GM12878 (cell line): ENCODE measurements at regions not wholly inside any gene's neighbourhood (a gene's known extent, or its start where the extent isn't known, plus 50 kb on each side); places are given as distances from the start of the nearest gene placed in this dataset.

ENCODE experiments used
- ATAC-seq: fragments of 200-7000 bp; cut with Tn5 transposase; 3 replicates; pipeline ENCODE4 v1.9.1; 2020; ENCODE audit warnings: mild to moderate bottlenecking, moderate library complexity
- BruUV-seq: library from RNA; stranded (reverse); fragments of 400-500 nt; replicated peaks from 2 replicates; lab custom pipeline; 2021; lab: Mats Ljungman, UMichigan
- CTCF ChIA-PET: fragments of 300-600 bp; sonication (Branson Sonifier 250); formaldehyde crosslinking; extraction: SDS; loops from one replicate; lab custom pipeline; 2021; ENCODE audit warnings: inconsistent platforms; lab: Yijun Ruan, JAX
- POLR2A ChIA-PET: fragments of 350-600 bp; formaldehyde crosslinking; extraction: SDS; loops from one replicate; lab custom pipeline; 2021; ENCODE audit warnings: inconsistent platforms; lab: Charles Lee
- RAD21 ChIA-PET: fragments of 300-600 bp; sonication (Branson Sonifier 250); formaldehyde crosslinking; loops from one replicate; lab custom pipeline; 2023; ENCODE audit warnings: antibody characterized with exemption; ENCODE audit not compliant: unreplicated experiment; lab: Charles Lee
- SMC1A ChIA-PET: fragments of 300-600 bp; sonication (Branson Sonifier 250); formaldehyde crosslinking; loops from one replicate; lab custom pipeline; 2023; ENCODE audit not compliant: unreplicated experiment, uncharacterized antibody; lab: Charles Lee
- DNase-seq: peaks from one replicate; pipeline ENCODE4 v3.0.0-alpha.2; 2011; ENCODE audit warnings: low read depth, low spot score
- FAIRE-seq: peaks from 3 replicates; lab custom pipeline; 2011; peaks lifted over from hg19 to GRCh38; lab: Jason Lieb, UNC
- H2AFZ ChIP-seq: 2 replicates; pipeline ENCODE4 v1.6.0; 2011; ENCODE audit warnings: low read depth, low read length, control low read depth; ENCODE audit not compliant: control insufficient read depth
- H3K27ac ChIP-seq: 2 replicates; pipeline ENCODE4 v1.5.1; 2011; ENCODE audit warnings: control low read depth; ENCODE audit not compliant: control insufficient read depth, insufficient read depth
- H3K27me3 ChIP-seq, 2 experiments: replicated peaks in 1 of 2; 2 replicates each; pipeline versions ENCODE4 v1.6.0 to v1.6.1; 2011; ENCODE audit warnings: low read length in 1 of 2; ENCODE audit not compliant: control insufficient read depth in 2 of 2, insufficient read depth in 2 of 2
- H3K36me3 ChIP-seq, 2 experiments: 2 replicates each; pipeline ENCODE4 v1.5.1; 2011; ENCODE audit warnings: low read length in 1 of 2; ENCODE audit not compliant: control insufficient read depth in 2 of 2, insufficient read depth in 2 of 2
- H3K4me1 ChIP-seq: 2 replicates; pipeline ENCODE4 v1.6.1; 2011; ENCODE audit warnings: mild to moderate bottlenecking, low read length, moderate library complexity, mixed read lengths; ENCODE audit not compliant: control insufficient read depth, insufficient read depth
- H3K4me2 ChIP-seq: 2 replicates; pipeline ENCODE4 v1.6.0; 2011; ENCODE audit warnings: control low read depth; ENCODE audit not compliant: control insufficient read depth, insufficient read depth
- H3K4me3 ChIP-seq: fragments of 200-600 bp; sonication (generic); 2 replicates; pipeline ENCODE4 v1.5.1; 2016
- H3K79me2 ChIP-seq: 2 replicates; pipeline ENCODE4 v1.6.0; 2011; ENCODE audit warnings: low read length; ENCODE audit not compliant: control insufficient read depth, insufficient read depth
- H3K9ac ChIP-seq: 2 replicates; pipeline ENCODE4 v1.8.0; 2011; ENCODE audit warnings: low read length, control low read depth, mixed read lengths; ENCODE audit not compliant: control insufficient read depth, insufficient read depth
- H3K9me3 ChIP-seq: replicated peaks from 3 replicates; pipeline ENCODE4 v1.5.1; 2011; ENCODE audit warnings: mild to moderate bottlenecking, low read length; ENCODE audit not compliant: control insufficient read depth, insufficient read depth
- H4K20me1 ChIP-seq: 2 replicates; pipeline ENCODE4 v1.6.0; 2011; ENCODE audit not compliant: control insufficient read depth, insufficient read depth
- GATAD2B ChIP-seq: fragments of 450-650 bp; conservative IDR thresholded peaks from 2 replicates; pipeline ENCODE4 v1.6.1; 2017; ENCODE audit warnings: low read depth, mild to moderate bottlenecking, moderate library complexity
- IRF4 ChIP-seq: IDR thresholded peaks from 2 replicates; pipeline ENCODE4 v1.6.1; 2011; ENCODE audit warnings: low read depth, low read length
- KDM1A ChIP-seq: fragments of 200-600 bp; sonication (generic); IDR thresholded peaks from 2 replicates; pipeline ENCODE4 v1.6.1; 2016; ENCODE audit warnings: borderline replicate concordance
- PAX5 ChIP-seq: IDR thresholded peaks from 2 replicates; pipeline ENCODE4 v1.6.1; 2011; ENCODE audit warnings: low read depth, low read length, borderline replicate concordance
- POLR2A ChIP-seq: IDR thresholded peaks from 2 replicates; pipeline ENCODE4 v1.6.1; 2011; ENCODE audit warnings: low read depth, mild to moderate bottlenecking, low read length
- RB1 ChIP-seq: fragments of 450-650 bp; formaldehyde crosslinking; IDR thresholded peaks from 2 replicates; pipeline ENCODE4 v1.6.1; 2017; ENCODE audit warnings: mild to moderate bottlenecking, borderline replicate concordance
- RCOR1 ChIP-seq: conservative IDR thresholded peaks from 2 replicates; pipeline ENCODE4 v1.6.1; 2012; ENCODE audit warnings: low read depth, low read length, improper control_type of control experiment
- TCF7 ChIP-seq: IDR thresholded peaks from 2 replicates; pipeline ENCODE4 v1.6.1; 2014; ENCODE audit warnings: antibody characterized with exemption, borderline replicate concordance
- YBX1 ChIP-seq: fragments of 450-650 bp; IDR thresholded peaks from 2 replicates; pipeline ENCODE4 v1.6.1; 2016; ENCODE audit warnings: antibody characterized with exemption
- ZSCAN29 ChIP-seq: fragments of 450-650 bp; IDR thresholded peaks from 2 replicates; pipeline ENCODE4 v1.6.1; 2017; ENCODE audit warnings: mild to moderate bottlenecking, moderate library complexity
- WGBS: methylation state at CpG from one replicate; pipeline ENCODE4 v1.1.6; 2016; ENCODE audit warnings: low lambda C conversion rate; ENCODE audit not compliant: insufficient replicate concordance, insufficient coverage; ENCODE audit errors: missing lambda C conversion rate; 5-methylcytosine and 5-hydroxymethylcytosine counted together
- in situ Hi-C: fragments of 300-500 bp; cut with MboI; formaldehyde crosslinking; loops from 9 replicates; pipeline ENCODE4 v1.14.3; 2018; ENCODE audit warnings: mixed read lengths
- intact Hi-C: fragments of 100-400 bp; cut with micrococcal nuclease; formaldehyde crosslinking; loops from one replicate; pipeline ENCODE4 v1.14.2; 2022; ENCODE audit not compliant: unreplicated experiment
- TF ChIP-seq, protein P1 (sequence below): fragments of 450-650 bp; IDR thresholded peaks from 2 replicates; pipeline ENCODE4 v1.6.1; 2017; ENCODE audit warnings: borderline replicate concordance

GRCh38 chr3:96330795-96331194, 483.6 kb upstream of the EPHA6 start:
- Histone ChIP-seq H3K27me3 (no peaks in the 10 kb centered on the region), H4K20me1 (no peaks in the 10 kb centered on the region), H3K4me1 (no peaks in the 10 kb centered on the region), H3K36me3 (no peaks in the 10 kb centered on the region), H3K4me3 (no peak overlapping the region), H3K9ac (no peak overlapping the region), H2AFZ (no peak overlapping the region), H3K27ac (no peak overlapping the region), H3K79me2 (no peaks in the 10 kb centered on the region), H3K9me3 (no peaks in the 10 kb centered on the region), H3K4me2 (no peak overlapping the region)
- FAIRE-seq: no peak
- TF ChIP-seq IRF4: no peak
- no peak for TF ChIP-seq PAX5
- no peak for TF ChIP-seq YBX1
- TF ChIP-seq ZSCAN29: no peak
- no peak for TF ChIP-seq RCOR1
- no peak for TF ChIP-seq KDM1A
- TF ChIP-seq, protein P1, sequence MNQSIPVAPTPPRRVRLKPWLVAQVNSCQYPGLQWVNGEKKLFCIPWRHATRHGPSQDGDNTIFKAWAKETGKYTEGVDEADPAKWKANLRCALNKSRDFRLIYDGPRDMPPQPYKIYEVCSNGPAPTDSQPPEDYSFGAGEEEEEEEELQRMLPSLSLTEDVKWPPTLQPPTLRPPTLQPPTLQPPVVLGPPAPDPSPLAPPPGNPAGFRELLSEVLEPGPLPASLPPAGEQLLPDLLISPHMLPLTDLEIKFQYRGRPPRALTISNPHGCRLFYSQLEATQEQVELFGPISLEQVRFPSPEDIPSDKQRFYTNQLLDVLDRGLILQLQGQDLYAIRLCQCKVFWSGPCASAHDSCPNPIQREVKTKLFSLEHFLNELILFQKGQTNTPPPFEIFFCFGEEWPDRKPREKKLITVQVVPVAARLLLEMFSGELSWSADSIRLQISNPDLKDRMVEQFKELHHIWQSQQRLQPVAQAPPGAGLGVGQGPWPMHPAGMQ: no peak
- TF ChIP-seq RB1: no peak
- TF ChIP-seq TCF7: no peak
- no peak for TF ChIP-seq GATAD2B
- TF ChIP-seq POLR2A: no peak
- intact Hi-C loops (loop anchor here (2.0 kb wide), 1 partner anchor 482 kb away; no protein-coding TSS in a partner anchor), in situ Hi-C loops (no loop called here)
- ChIA-PET POLR2A (no interaction called here), CTCF (no interaction called here), SMC1A (interaction anchor here (1.1 to 1.4 kb wide), 4 partner anchors 9 to 531 kb away, joined by 3 read pairs; no protein-coding TSS in a partner anchor), RAD21 (interaction anchor here (1.4 kb wide), 1 partner anchor 28 kb away, joined by 3 read pairs; no protein-coding TSS in a partner anchor)
- WGBS: 0% methylated on average over 2 of the region's 2 CpGs
- DNase-seq: no peak
- BruUV-seq: no TSS peak
- ATAC-seq: no peak
